ENCODE measurements at regions not wholly inside any gene's neighbourhood (a gene's known extent, or its start where the extent isn't known, plus 50 kb on each side); places are given as distances from the start of the nearest gene placed in this dataset.
A peak's percentile ranks its signal among the peaks of the same experiment; 100 is the strongest.

- TF ChIP-seq ZBTB43 (CRISPR knock-in tag; IDR thresholded peaks at IDR 0.05) (peak; percentile 68; the same call in 1 of the 2 replicates), AFF4 (CRISPR knock-in tag; IDR thresholded peaks at IDR 0.05; ENCODE audit: borderline replicate concordance) (no peak), NR3C1 (CRISPR knock-in tag; conservative IDR thresholded peaks at IDR 0.05; ENCODE audit: low read depth) (0 out of 2 replicates have a peak, but pooled peaks have one; percentile 42), MYBL2 (CRISPR knock-in tag; IDR thresholded peaks at IDR 0.05) (peak; percentile 76; the same call in 1 of the 2 replicates), ZNF121 (CRISPR knock-in tag; IDR thresholded peaks at IDR 0.05) (no peak), PRRX2 (CRISPR knock-in tag; IDR thresholded peaks at IDR 0.05) (no peak), USF1 (CRISPR knock-in tag; IDR thresholded peaks at IDR 0.05) (peak; percentile 56; the same call in 1 of the 2 replicates), ZNF425 (CRISPR knock-in tag; conservative IDR thresholded peaks at IDR 0.05) (no peak), GABPB1 (CRISPR knock-in tag; IDR thresholded peaks at IDR 0.05) (no peak), ZNF219 (CRISPR knock-in tag; IDR thresholded peaks at IDR 0.05; ENCODE audit: borderline replicate concordance) (no peak), ZNF396 (CRISPR knock-in tag; IDR thresholded peaks at IDR 0.05; ENCODE audit: borderline replicate concordance) (no peak), IRF1 (CRISPR knock-in tag; IDR thresholded peaks at IDR 0.05) (0 out of 2 replicates have a peak, but pooled peaks have one; percentile 47)
Observed at GRCh38 chr11:133787379-133788141, 57.8 kb downstream of the SPATA19 start (continued).

- no peak overlapping the region for H3K4me3 Mint-ChIP-seq
- peaks cover 30% of the 10 kb centered on the region for H3K27me3 Mint-ChIP-seq (ENCODE audit: low read depth)
- H3K4me1 Mint-ChIP-seq, result peaks cover 14% of the 10 kb centered on the region
- ChIA-PET CTCF (interaction anchor here (1.1 to 1.5 kb wide), 3 partner anchors 36 to 707 kb away, joined by 3 to 4 read pairs (median 4); no protein-coding TSS in a partner anchor), POLR2A (no interaction called here)
- H3K9me3 Mint-ChIP-seq, result peaks cover 14% of the 10 kb centered on the region
- no peaks in the 10 kb centered on the region for H3K36me3 Mint-ChIP-seq
- ATAC-seq (no peak), DNase-seq (ENCODE audit: low spot score) (no peak)
- H3K27ac Mint-ChIP-seq, result no peak overlapping the region
- TF ChIP-seq USF2 (CRISPR knock-in tag; IDR thresholded peaks at IDR 0.05) (no peak), FOXJ3 (CRISPR knock-in tag; IDR thresholded peaks at IDR 0.05; ENCODE audit: borderline replicate concordance) (no peak), PREB (CRISPR knock-in tag; IDR thresholded peaks at IDR 0.05; ENCODE audit: borderline replicate concordance) (no peak), PRDM15 (CRISPR knock-in tag; IDR thresholded peaks at IDR 0.05) (no peak), E2F4 (CRISPR knock-in tag; IDR thresholded peaks at IDR 0.05; ENCODE audit: borderline replicate concordance, low read depth) (no peak)
Observed at GRCh38 chr11:133785795-133786340, 59.4 kb downstream of the SPATA19 start.
